Left ventricle myocardium inferior (tissue), 1 donor: ENCODE measurements at regions not wholly inside any gene's neighbourhood (a gene's known extent, or its start where the extent isn't known, plus 50 kb on each side); places are given as distances from the start of the nearest gene placed in this dataset.
"Not testable (repeated sequence)": the region's sequence is repeated elsewhere in the genome, so short reads cannot be mapped to it uniquely, and the experiment has no call there.

ENCODE experiments used
- DNase-seq: peaks from one replicate; pipeline ENCODE4 v3.0.0-alpha.2; 2020
- H3K27ac ChIP-seq: fragments of 200-600 bp; replicated peaks from 2 replicates; pipeline ENCODE4 v1.8.0; 2021
- H3K27me3 ChIP-seq: fragments of 200-600 bp; 2 replicates; pipeline ENCODE4 v1.8.0; 2021; ENCODE audit warnings: low read depth
- H3K36me3 ChIP-seq: fragments of 200-600 bp; 2 replicates; pipeline ENCODE4 v1.8.0; 2021
- H3K4me1 ChIP-seq: fragments of 200-600 bp; 2 replicates; pipeline ENCODE4 v1.8.0; 2021
- H3K4me3 ChIP-seq: fragments of 200-600 bp; 2 replicates; pipeline ENCODE4 v1.8.0; 2021; ENCODE audit warnings: mild to moderate bottlenecking, moderate library complexity
- H3K9me3 ChIP-seq: fragments of 200-600 bp; replicated peaks from 2 replicates; pipeline ENCODE4 v1.8.0; 2021
- CTCF ChIP-seq: fragments of 200-600 bp; IDR thresholded peaks from 2 replicates; pipeline ENCODE4 v1.8.0; 2021; ENCODE audit warnings: antibody characterized with exemption, mild to moderate bottlenecking, borderline replicate concordance
- intact Hi-C: fragments of 100-400 bp; cut with micrococcal nuclease; formaldehyde crosslinking; loops from one replicate; pipeline ENCODE4 v1.11.0; 2022
- donor health status: DM: no; HTN: yes; CAD: no; lungs with severe emphysema.

- no peaks in the 10 kb centered on the region for H3K9me3 ChIP-seq
- no peak for DNase-seq
- H3K36me3 ChIP-seq = no peaks in the 10 kb centered on the region
- H3K27ac ChIP-seq = no peak overlapping the region
- H3K4me3 ChIP-seq = no peak overlapping the region
- H3K4me1 ChIP-seq = no peaks in the 10 kb centered on the region
- H3K27me3 ChIP-seq = no peaks in the 10 kb centered on the region
- intact Hi-C loops = no loop called here
- TF ChIP-seq CTCF = no peak
These were observed 215.8 kb upstream of the ZRANB2 start for GRCh38 chr1:71296551-71297134.

- no peak overlapping the region for H3K4me3 ChIP-seq
- intact Hi-C loops = no loop called here
- no peak for DNase-seq
- H3K4me1 ChIP-seq = no peaks in the 10 kb centered on the region
- no peak for TF ChIP-seq CTCF
- no peak overlapping the region for H3K27ac ChIP-seq
- no peaks in the 10 kb centered on the region for H3K27me3 ChIP-seq
- H3K9me3 ChIP-seq = no peaks in the 10 kb centered on the region
- no peaks in the 10 kb centered on the region for H3K36me3 ChIP-seq
These were observed 214.5 kb upstream of the ZRANB2 start for GRCh38 chr1:71295350-71295749.

- Histone ChIP-seq H3K9me3 (no peaks in the 10 kb centered on the region), H3K4me3 (no peak overlapping the region), H3K36me3 (no peaks in the 10 kb centered on the region), H3K4me1 (no peaks in the 10 kb centered on the region), H3K27me3 (no peaks in the 10 kb centered on the region), H3K27ac (no peak overlapping the region)
- TF ChIP-seq CTCF = no peak
- no peak for DNase-seq
- intact Hi-C loops = no loop called here
These were observed 213.3 kb upstream of the ZRANB2 start for GRCh38 chr1:71294178-71294577.

GRCh38 chr1:71292203-71292602 lies 211.4 kb upstream of the ZRANB2 start:
- Histone ChIP-seq H3K9me3 (no peaks in the 10 kb centered on the region), H3K4me1 (no peaks in the 10 kb centered on the region), H3K36me3 (no peaks in the 10 kb centered on the region), H3K4me3 (no peak overlapping the region), H3K27ac (no peak overlapping the region), H3K27me3 (no peaks in the 10 kb centered on the region)
- no peak for TF ChIP-seq CTCF
- DNase-seq = no peak
- intact Hi-C loops = no loop called here

- H3K27me3 ChIP-seq, H3K4me3 ChIP-seq, H3K4me1 ChIP-seq, H3K36me3 ChIP-seq, H3K27ac ChIP-seq, intact Hi-C loops, DNase-seq, H3K9me3 ChIP-seq: not testable (repeated sequence)
These were observed 209.8 kb upstream of the ZRANB2 start for GRCh38 chr1:71290506-71291237.

- Histone ChIP-seq H3K4me3 (no peak overlapping the region), H3K27ac (no peak overlapping the region), H3K36me3 (no peaks in the 10 kb centered on the region), H3K27me3 (no peaks in the 10 kb centered on the region), H3K4me1 (no peaks in the 10 kb centered on the region), H3K9me3 (peaks cover 24% of the 10 kb centered on the region)
- DNase-seq = no peak
- intact Hi-C loops = no loop called here
- TF ChIP-seq CTCF = no peak
These were observed 204.7 kb upstream of the ZRANB2 start for GRCh38 chr1:71285529-71285928.
